ENCODE measurements at regions not wholly inside any gene's neighbourhood (a gene's known extent, or its start where the extent isn't known, plus 50 kb on each side); places are given as distances from the start of the nearest gene placed in this dataset.
"Not testable (repeated sequence)": the region's sequence is repeated elsewhere in the genome, so short reads cannot be mapped to it uniquely, and the experiment has no call there.

DNA sequence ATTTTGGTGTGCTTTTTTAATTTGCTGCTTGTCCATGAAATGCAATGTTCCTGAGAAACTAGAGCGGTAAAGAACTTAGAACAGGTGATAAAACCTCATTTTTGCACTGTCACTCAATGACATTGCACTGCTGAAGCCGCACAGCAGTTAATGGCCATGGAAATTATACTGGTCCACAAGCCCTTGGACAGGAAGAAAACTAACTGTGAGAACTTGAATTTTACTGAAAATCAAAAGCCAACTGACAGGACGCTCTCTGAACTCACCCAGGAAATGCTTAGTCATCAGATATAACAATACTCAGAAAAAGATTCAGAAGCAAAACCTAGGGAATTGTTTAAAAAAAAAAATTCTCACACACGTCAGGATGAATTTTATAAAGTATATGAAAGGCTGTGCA lies 246.4 kb upstream of the SLC7A11 start:
- no peak for DNase-seq (ENCODE audit: low read depth)
- in situ Hi-C loops (cut with HindIII; ENCODE audit: low pct_unique_long_range_greater_than_20kb, low sequenced_read_pairs): no loop called here

DNA sequence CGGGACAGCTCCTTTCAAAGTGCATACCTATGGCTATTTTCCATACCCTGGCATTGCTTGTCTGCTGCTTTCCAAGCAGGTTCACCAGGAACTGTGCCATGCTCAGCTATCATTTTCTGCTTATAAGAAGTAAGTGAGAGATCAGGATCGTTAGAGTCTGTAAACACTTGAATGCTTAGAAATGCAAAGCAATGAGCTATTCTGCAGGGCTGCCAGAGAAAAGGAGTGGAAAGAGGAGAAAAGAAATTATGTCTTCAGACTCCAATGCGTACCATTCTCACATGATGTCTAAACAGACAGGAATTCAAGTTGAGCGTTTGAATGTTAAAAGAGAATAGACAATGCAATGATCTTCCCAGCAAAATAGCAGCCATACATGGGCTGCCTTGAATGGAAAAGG lies 245.5 kb upstream of the SLC7A11 start:
- DNase-seq (ENCODE audit: low read depth): no peak
- in situ Hi-C loops (cut with HindIII; ENCODE audit: low pct_unique_long_range_greater_than_20kb, low sequenced_read_pairs): no loop called here

DNA sequence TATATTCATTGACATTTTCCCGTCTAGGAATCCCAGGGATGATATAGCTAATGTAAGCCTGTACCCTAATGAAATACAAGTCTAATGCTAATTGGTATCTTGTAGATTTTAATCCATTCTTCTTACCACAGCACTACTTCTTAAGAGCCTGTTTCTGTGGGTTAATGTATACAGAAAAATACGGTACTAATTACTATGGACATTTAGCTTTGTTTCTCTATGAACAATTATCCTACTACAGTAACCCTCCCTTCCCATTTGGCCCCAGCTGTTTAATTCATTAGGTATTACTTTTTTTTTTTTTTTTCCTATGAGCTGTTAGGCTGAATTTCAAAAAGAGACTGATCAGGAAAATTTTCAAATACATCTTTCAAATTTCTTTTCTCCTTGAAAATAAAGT lies 245.1 kb upstream of the SLC7A11 start:
- in situ Hi-C loops (cut with HindIII; ENCODE audit: low pct_unique_long_range_greater_than_20kb, low sequenced_read_pairs): no loop called here
- no peak for DNase-seq (ENCODE audit: low read depth)

DNA sequence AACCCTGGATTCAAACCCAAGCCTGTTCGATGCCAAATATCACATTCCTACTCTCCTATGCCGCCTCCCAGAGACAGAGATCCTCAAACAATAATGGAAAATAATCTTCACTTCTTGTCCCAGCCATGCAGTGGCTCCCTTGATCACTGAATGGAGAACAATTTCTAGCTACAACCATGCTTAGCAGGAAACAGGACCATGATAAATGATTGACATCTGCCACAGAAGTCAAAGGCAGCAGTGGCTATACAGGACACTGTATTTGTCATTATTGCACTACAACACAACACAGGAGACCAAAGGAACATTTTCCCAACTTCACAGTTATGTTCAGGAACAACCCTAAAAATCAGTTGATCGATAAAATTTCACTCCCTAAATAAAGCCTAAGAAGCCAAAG lies 243.3 kb upstream of the SLC7A11 start:
- in situ Hi-C loops (cut with HindIII; ENCODE audit: low pct_unique_long_range_greater_than_20kb, low sequenced_read_pairs): no loop called here
- DNase-seq (ENCODE audit: low read depth): no peak

DNA sequence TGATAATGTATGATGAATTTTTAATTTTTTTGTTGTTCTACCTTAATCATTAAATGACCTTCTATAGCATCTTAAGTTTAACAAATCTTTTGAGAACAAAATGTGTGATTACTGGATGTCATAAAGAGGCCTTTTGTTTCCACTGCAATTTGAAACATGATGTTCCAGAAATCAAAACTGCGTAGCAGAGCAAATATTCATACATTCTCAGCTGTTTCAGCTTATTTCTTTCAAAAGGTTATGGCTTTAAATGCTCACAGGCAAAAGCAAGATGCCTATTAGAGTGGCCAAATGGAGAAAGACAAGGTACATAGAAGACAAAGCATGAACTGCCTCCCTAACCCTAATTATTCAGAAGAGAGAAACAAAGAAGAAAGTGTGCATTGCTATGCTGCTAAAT lies 233.0 kb upstream of the SLC7A11 start:
- DNase-seq (ENCODE audit: low read depth): no peak
- in situ Hi-C loops (cut with HindIII; ENCODE audit: low pct_unique_long_range_greater_than_20kb, low sequenced_read_pairs): no loop called here

DNA sequence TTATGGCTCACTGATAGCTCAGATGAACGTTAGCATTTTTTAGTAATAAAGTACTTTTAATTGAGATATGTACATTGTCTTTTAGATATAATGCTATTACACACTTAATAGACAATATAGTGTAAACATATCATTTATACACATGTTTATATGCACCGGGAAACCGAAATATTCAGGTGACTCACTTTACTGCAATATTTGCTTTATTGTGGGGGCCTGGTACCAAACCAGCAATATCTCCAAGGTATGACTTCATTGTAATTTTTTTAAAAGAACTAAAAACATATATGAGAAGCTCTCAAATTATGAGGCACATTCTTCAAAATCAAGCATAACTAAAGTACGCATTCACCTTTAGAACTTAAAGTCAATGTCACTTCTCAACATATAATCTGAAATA lies 231.2 kb upstream of the SLC7A11 start:
- in situ Hi-C loops (cut with HindIII; ENCODE audit: low pct_unique_long_range_greater_than_20kb, low sequenced_read_pairs): no loop called here

DNA sequence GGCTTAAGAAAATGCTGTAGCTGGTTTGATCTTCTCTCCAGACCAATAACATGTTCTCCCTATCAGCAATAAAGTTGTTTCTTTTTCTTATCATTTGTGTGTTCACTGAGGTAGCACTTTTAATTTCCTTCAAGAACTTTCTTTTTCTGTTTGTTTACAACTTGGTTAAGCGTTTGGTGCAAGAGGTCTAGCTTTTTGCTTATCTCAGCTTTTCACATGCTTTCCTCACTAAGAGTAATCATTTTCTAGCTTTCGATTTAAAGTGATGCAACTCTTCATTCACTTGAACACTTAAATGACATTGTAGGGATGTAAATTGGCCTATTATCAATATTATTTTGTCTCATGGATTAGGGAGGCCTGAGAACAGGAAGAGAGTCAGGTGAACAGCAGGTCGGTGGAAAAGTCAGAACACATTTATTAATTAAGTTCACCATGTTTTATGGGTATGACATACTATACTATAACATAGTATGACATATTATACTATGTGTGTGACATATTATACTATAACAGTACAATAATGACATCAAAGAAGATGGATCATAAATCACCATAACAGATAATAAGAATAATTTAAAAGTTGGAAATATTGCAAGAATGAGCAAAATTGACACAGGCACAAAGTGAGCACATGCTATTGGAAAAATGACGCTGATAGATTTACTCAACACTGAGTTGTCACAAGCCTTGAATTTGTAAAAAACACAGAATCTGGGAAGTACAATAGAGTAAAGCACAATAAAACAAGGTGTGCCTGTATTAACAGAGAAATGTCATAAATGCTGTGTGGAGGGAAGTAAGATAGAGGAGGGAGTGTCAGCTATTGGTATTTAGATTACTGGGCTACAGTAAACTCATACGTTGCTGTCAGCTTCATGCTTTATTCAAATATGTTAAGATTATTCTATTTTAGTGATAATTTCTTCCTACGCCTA lies 218.6 kb upstream of the SLC7A11 start:
- in situ Hi-C loops (cut with HindIII; ENCODE audit: low pct_unique_long_range_greater_than_20kb, low sequenced_read_pairs): no loop called here

More for the DNA sequence above, 231.2 kb upstream of the SLC7A11 start:
- DNase-seq (ENCODE audit: low read depth): no peak

DNA sequence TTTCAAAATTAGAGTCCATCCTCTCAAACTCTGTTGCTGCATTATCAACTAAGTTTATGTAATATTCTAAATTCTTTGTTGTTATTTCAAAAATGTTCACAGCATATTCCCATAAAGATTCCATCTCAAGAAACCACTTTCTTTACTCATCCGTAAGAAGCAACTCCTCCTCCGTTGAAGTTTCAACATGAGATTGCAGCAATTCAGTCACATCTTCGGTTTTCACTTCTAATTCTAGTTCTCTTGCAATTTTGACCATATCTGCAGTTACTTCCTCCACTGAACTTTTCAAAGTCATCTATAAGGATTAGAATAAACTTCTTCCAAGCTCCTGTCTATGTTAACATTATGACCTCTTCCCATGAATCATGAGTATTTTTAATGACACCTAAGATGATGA lies 216.6 kb upstream of the SLC7A11 start:
- in situ Hi-C loops (cut with HindIII; ENCODE audit: low pct_unique_long_range_greater_than_20kb, low sequenced_read_pairs): no loop called here
- no peak for DNase-seq (ENCODE audit: low read depth)

More for the DNA sequence above, 218.6 kb upstream of the SLC7A11 start:
- DNase-seq (ENCODE audit: low read depth): no peak

DNA sequence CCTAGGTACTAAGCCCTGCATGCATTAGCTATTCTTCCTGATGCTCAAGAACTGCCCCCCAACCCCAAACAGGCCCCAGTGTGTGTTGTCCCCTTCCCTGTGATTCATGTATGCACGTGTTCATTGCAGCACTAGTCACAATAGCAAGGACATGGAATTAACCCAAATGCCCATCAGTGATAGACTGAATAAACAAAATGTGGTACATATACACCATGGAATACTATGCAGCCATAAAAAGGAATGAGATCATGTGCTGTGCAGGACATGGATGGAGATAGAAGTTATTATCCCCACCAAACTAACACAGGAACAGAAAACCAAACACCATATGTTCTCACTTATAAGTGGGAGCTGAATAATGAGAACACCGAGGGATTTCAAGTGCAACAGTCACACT lies 214.2 kb upstream of the SLC7A11 start:
- DNase-seq (ENCODE audit: low read depth); in situ Hi-C loops (cut with HindIII; ENCODE audit: low pct_unique_long_range_greater_than_20kb, low sequenced_read_pairs): not testable (repeated sequence)

DNA sequence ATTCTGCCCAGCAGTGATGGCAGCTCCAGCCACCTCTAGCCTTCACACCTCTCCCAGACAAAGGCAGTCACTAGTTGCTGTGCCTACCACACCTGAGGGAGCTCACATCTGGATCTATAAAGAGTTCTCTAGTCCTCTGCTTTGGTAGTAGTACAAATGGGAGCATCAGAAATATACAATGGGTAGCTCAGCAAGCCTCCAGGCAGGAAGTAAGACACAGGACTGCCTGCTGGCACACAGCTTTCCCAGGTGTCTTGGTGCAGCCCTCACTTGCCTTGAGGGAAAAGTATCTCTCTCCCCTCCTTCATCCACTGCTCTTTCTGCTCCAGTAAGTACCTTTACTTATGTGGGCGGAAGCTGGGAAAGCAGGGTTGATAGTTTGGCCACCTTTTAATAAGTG lies 212.9 kb upstream of the SLC7A11 start:
- DNase-seq (ENCODE audit: low read depth): no peak
- in situ Hi-C loops (cut with HindIII; ENCODE audit: low pct_unique_long_range_greater_than_20kb, low sequenced_read_pairs): no loop called here

DNA sequence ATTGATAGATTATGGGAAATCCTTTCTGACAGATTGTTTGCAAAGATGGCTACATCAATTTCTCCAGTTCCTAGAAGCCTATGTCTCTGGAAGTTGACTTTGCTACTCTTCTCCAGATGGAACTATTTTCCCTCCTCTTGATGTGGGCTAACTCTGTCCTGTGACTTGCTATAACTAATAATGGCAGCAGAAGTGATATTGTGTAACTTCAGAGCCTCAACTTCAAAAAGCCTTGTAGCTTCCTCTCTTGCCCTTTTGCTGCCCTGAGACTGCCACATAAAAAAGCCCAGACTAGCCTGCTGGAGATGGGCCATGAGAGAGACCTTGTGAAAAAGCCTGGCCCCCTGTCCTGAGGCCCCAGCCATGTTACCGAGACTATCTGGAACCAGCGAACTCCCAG lies 210.7 kb upstream of the SLC7A11 start:
- no peak for DNase-seq (ENCODE audit: low read depth)
- in situ Hi-C loops (cut with HindIII; ENCODE audit: low pct_unique_long_range_greater_than_20kb, low sequenced_read_pairs): no loop called here

DNA sequence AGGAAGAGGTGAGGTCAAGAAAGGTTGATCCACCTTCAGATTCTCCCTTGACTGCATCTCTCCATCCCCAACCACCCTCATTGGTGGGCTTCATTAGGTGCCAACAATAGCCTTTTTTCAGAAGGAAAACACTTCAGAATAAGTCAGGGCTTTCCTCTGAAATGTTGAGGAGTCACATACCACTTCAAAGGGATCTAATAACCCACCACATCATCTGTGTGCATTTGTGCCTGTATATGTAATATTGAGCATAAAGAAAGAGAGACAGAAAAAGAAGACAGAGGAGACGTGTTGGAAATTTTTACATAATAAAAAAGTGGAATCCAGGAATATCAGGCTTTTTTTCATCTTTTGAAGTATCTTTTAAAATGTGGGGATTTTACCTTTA lies 209.1 kb upstream of the SLC7A11 start:
- in situ Hi-C loops (cut with HindIII; ENCODE audit: low pct_unique_long_range_greater_than_20kb, low sequenced_read_pairs): no loop called here

DNA sequence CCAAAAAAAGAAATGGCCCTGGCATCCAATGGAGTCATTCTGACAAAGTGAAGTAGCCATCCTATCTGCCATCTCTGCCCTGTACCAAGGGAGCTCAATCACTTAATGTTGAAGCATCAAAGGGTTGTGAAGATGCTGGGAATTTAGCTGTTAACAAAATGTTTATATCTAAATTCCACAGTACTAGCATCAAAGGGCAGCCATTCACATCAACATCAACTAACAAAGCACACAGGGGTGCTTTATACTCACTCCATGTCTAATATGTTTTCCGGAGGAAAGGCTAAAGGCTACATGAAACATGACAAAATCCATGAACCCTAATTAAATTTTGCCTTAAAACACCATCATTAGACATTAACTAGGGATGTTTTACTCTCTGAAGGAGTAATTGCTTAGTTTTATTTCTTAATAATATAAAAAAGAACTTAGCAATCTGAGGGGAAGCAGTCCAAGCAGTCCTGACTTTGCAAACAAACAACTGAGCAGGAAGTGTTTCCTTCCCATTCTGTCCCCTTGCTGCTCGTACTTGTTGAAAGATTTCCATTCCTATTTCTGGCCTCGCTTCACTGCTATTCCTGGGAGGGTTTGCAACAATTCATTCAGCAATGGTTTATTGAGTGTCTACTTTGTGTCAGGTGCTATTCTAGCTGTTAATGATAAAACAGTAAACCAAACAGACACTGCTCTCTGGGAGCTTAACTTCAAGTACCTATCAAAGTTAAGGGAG lies 208.6 kb upstream of the SLC7A11 start:
- in situ Hi-C loops (cut with HindIII; ENCODE audit: low pct_unique_long_range_greater_than_20kb, low sequenced_read_pairs): no loop called here
- DNase-seq (ENCODE audit: low read depth): no peak

More for the DNA sequence above, 209.1 kb upstream of the SLC7A11 start:
- DNase-seq (ENCODE audit: low read depth): no peak

DNA sequence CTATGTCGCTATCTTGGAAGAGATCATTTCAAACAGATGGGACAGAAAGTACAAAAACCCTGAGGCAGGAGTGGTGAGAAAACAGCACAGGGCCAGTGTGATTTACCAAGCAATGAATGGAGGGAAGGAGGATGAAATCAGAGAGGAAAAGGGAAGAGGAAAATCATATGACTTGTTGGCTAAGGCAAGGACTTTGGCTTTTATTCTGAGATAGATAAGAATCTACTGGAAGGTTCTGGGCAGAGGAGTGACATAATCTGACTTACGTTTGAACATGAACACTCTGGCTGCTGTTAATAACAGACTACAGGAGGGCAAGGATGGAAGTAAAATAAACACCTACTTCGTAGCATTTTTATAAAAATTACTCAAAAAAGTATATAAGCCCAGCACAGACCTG lies 207.8 kb upstream of the SLC7A11 start:
- no peak for DNase-seq (ENCODE audit: low read depth)
- in situ Hi-C loops (cut with HindIII; ENCODE audit: low pct_unique_long_range_greater_than_20kb, low sequenced_read_pairs): no loop called here

DNA sequence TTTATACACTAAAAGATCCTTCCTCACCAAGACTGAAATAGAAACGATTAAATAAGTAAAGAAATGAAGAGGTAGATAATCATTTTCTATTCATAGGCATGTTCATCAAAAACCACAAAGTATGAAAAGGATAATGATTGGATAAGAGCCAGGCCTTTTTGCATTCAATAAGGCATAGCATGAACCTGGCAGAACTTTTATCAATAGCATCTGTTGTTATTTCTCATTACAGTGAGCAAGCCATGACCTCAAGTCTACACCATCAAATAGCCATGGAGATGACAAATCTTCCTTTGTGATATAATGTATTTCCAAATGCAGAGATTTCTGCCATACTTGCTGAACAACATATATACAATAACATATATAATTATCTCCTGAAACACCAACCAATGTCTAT lies 206.0 kb upstream of the SLC7A11 start:
- no peak for DNase-seq (ENCODE audit: low read depth)
- in situ Hi-C loops (cut with HindIII; ENCODE audit: low pct_unique_long_range_greater_than_20kb, low sequenced_read_pairs): no loop called here

DNA sequence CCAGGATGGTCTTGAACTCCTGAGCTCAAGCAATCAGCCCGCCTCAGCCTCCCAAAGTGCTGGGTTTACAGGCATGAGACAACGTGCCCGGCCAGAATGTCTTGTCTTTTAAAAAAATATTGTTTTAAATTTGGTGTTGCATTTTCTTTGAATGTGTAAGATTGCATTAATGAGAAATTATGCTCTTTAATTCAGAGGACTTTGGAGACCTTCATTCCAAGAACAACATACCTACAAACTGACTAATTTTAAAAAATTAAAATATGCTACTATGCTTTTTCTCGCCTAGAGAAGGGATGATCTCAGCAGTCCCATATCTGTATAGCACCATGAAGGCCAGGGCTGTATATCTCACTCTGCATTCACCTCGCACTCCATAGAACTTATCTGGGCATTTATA lies 204.3 kb upstream of the SLC7A11 start:
- in situ Hi-C loops (cut with HindIII; ENCODE audit: low pct_unique_long_range_greater_than_20kb, low sequenced_read_pairs): no loop called here
- DNase-seq (ENCODE audit: low read depth): no peak

DNA sequence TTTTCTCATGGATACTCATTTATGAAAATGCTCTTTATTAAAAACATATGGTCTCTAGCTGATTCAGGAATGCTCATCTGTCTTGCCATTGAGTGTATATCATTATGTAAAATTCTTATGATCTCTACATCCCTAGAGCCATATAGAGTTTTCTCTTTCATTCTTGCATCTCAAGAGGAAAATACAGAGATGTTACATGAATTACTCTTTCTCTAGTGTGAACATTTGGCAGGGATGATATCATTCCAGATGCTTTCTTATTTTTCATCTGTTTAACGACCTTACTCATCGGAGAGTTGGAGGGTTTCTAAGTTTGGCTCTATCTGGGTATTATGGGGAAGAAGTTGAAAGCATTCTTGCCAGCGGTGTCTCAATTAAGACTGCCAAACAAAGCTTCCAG lies 202.9 kb upstream of the SLC7A11 start:
- no peak for DNase-seq (ENCODE audit: low read depth)
- in situ Hi-C loops (cut with HindIII; ENCODE audit: low pct_unique_long_range_greater_than_20kb, low sequenced_read_pairs): no loop called here

DNA sequence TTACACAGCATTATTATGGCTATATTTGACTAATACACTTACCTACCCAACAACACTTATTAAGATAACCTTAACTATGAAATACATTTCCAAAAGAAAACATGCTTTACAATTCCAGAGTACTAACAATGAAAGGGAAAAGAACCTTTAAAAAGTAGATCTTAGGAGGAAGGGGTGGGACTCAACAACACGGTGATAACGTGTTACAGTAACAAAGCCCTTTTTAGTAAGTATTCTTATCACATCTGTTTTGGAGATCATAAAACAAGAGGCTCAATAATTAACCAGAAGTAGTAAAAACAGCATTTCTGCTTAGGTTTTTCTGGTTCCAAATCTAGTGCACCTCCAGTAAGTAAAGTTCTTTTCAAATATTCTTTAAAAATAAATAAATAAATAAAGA lies 202.1 kb upstream of the SLC7A11 start:
- in situ Hi-C loops (cut with HindIII; ENCODE audit: low pct_unique_long_range_greater_than_20kb, low sequenced_read_pairs): no loop called here
- no peak for DNase-seq (ENCODE audit: low read depth)

DNA sequence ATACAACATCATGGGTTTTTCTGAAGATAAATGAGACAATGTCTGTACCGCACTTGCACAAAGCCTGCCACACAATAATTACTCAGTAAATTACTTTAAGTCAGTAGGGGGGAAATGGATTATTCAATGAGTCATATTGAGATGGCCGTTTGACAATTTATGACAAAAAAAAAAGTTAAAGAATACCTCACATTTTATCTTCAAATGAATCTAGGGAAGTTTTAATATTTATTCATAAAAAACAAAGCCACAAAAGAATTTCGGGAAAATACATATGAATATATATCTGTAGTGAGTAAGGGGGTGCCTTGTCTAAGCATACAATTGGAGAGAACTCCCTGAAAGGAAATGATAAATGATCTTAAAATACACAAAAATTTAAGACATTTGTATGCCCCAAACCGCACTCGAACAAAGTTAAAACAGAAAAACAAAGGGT lies 197.0 kb upstream of the SLC7A11 start:
- in situ Hi-C loops (cut with HindIII; ENCODE audit: low pct_unique_long_range_greater_than_20kb, low sequenced_read_pairs): no loop called here
- no peak for DNase-seq (ENCODE audit: low read depth)

DNA sequence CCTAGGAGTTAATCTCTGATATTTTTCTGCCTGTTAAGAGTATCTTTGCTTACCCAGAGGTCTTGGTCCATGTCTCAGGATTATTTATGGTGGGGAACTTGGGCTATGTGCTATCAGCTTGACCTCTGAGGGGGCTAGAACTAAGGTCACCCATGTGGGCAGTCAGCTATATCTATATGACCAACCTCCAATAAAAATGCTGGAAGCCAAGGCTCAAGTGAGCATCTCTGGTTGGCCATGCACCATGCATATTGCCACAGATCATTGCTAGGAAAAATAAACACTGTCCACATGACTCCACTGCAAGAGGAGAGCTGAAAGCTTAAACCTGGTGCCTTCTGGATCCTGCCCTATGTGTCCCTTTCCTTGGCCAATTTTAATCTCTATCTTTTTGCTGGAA lies 196.5 kb upstream of the SLC7A11 start:
- in situ Hi-C loops (cut with HindIII; ENCODE audit: low pct_unique_long_range_greater_than_20kb, low sequenced_read_pairs): no loop called here
- DNase-seq (ENCODE audit: low read depth): peak; percentile 56
